Adipocyte (in vitro differentiated cells): ENCODE measurements at regions not wholly inside any gene's neighbourhood (a gene's known extent, or its start where the extent isn't known, plus 50 kb on each side); places are given as distances from the start of the nearest gene placed in this dataset.
"Not testable (repeated sequence)": the region's sequence is repeated elsewhere in the genome, so short reads cannot be mapped to it uniquely, and the experiment has no call there.

Experiments used
- DNase-seq: peaks from one replicate; pipeline ENCODE4 v3.0.0-alpha.2; 2015; ENCODE audit warnings: low read depth
- H3K27me3 ChIP-seq: replicated peaks from 2 replicates; pipeline ENCODE4 v1.7.0; 2013; ENCODE audit warnings: mild to moderate bottlenecking, low read length, moderate library complexity; ENCODE audit not compliant: control insufficient read depth, insufficient read depth
- H3K36me3 ChIP-seq: 2 replicates; pipeline ENCODE4 v1.7.0; 2013; ENCODE audit warnings: low read length, mild to moderate bottlenecking, moderate library complexity; ENCODE audit not compliant: control insufficient read depth, insufficient read depth, severe bottlenecking
- H3K4me1 ChIP-seq: 2 replicates; pipeline ENCODE4 v1.7.0; 2013; ENCODE audit warnings: mild to moderate bottlenecking, low read length, moderate library complexity; ENCODE audit not compliant: control insufficient read depth, insufficient read depth
- H3K4me3 ChIP-seq: 2 replicates; pipeline ENCODE4 v1.7.0; 2013; ENCODE audit warnings: mild to moderate bottlenecking, low read length, moderate library complexity
- H3K9ac ChIP-seq: 2 replicates; pipeline ENCODE4 v1.7.0; 2013; ENCODE audit warnings: mild to moderate bottlenecking, low read length, moderate library complexity
- H3K9me3 ChIP-seq: 2 replicates; pipeline ENCODE4 v1.7.0; 2013; ENCODE audit warnings: mild to moderate bottlenecking, low read length, moderate library complexity; ENCODE audit not compliant: control insufficient read depth

DNA sequence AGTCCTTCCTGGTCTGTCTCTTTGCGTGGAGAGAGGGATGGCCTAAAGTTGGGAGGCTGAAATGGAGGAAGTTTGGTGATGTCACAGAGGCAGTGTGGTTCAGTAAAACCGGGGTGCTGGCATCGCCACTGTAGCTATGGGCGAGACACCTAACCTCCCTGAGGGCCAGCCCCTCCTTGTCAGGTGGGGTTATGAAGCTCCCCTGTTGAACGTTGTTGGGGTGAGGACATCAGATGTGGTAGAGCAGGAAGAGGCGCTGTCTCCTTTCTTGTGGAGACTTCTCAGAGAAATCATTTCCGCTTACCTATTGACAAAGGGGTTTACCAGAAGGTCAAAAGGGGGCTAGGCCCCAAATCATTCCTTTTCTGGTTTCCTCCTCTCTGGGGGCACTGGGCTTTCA is 294.7 kb downstream of the SIPA1L2 start:
- Histone ChIP-seq H3K4me3 (no peak overlapping the region), H3K9me3 (no peaks in the 10 kb centered on the region), H3K27me3 (peaks cover 7% of the 10 kb centered on the region), H3K36me3 (no peaks in the 10 kb centered on the region), H3K9ac (no peak overlapping the region), H3K4me1 (no peaks in the 10 kb centered on the region)
- no peak for DNase-seq

DNA sequence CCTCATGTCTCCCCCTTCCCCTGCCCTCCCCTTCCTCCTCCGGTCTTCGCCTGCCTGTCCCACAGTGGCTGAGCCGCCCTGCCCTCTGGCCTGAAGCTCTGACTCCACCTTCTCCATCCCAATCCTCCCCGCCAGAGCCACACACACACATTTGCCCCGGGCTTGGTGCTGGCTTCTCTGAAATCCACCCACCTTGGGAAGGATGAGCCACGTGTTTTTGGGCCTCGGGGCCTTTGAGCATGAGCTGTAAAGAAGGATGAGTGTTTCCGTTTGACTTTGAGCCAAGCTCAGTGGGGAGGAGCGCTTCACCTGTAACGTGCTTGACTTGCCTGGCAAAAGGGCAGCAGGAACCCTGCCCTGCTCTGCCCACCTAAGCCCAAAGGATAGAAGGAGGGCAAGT is 295.1 kb downstream of the SIPA1L2 start:
- no peaks in the 10 kb centered on the region for H3K4me1 ChIP-seq
- H3K9ac ChIP-seq: no peak overlapping the region
- H3K27me3 ChIP-seq: peaks cover 7% of the 10 kb centered on the region
- no peaks in the 10 kb centered on the region for H3K36me3 ChIP-seq
- H3K9me3 ChIP-seq: no peaks in the 10 kb centered on the region
- no peak for DNase-seq
- H3K4me3 ChIP-seq: no peak overlapping the region

DNA sequence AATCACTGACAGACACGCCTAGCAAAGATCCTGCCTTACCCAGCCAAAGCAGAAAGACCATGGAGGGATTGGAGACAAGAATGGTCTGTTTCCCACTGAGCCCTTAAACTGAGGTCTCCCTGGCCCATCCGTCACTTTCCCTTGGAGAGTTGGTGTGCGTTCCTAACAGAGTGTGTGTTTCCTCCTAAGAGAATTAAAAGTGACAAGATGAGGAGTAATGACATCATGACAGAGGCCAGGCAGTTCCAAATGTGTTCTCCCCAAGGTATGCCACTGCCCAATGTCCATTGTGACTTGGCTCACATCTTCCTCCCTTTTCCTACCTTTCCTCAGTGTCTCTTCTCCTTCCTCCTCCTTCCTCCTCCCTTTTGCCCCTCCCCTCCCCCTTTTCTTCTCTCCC is 295.7 kb downstream of the SIPA1L2 start:
- Histone ChIP-seq H3K9ac (no peak overlapping the region), H3K4me3 (no peak overlapping the region), H3K4me1 (no peaks in the 10 kb centered on the region), H3K9me3 (no peaks in the 10 kb centered on the region), H3K36me3 (no peaks in the 10 kb centered on the region), H3K27me3 (peaks cover 7% of the 10 kb centered on the region)
- DNase-seq: no peak

DNA sequence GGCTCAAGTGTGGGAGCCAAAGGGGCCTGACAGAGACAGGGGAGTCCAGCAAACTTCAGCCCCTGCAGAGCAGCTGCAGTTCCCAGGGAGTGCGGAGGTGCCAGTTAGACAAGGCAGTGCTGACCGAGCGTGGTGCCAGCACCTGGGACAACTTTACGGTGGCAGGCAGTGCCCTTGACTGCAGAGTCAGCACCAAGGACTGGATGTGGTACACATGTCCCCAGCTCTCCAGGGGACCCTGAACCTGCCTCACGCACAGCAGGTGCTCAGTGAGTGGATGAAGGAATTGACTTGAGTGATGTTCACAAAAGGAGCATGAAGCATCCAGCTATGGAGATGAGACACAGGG is 296.5 kb downstream of the SIPA1L2 start:
- no peaks in the 10 kb centered on the region for H3K36me3 ChIP-seq
- H3K9ac ChIP-seq: no peak overlapping the region
- peaks cover 7% of the 10 kb centered on the region for H3K27me3 ChIP-seq
- no peaks in the 10 kb centered on the region for H3K4me1 ChIP-seq
- no peaks in the 10 kb centered on the region for H3K9me3 ChIP-seq
- no peak overlapping the region for H3K4me3 ChIP-seq
- DNase-seq: no peak

DNA sequence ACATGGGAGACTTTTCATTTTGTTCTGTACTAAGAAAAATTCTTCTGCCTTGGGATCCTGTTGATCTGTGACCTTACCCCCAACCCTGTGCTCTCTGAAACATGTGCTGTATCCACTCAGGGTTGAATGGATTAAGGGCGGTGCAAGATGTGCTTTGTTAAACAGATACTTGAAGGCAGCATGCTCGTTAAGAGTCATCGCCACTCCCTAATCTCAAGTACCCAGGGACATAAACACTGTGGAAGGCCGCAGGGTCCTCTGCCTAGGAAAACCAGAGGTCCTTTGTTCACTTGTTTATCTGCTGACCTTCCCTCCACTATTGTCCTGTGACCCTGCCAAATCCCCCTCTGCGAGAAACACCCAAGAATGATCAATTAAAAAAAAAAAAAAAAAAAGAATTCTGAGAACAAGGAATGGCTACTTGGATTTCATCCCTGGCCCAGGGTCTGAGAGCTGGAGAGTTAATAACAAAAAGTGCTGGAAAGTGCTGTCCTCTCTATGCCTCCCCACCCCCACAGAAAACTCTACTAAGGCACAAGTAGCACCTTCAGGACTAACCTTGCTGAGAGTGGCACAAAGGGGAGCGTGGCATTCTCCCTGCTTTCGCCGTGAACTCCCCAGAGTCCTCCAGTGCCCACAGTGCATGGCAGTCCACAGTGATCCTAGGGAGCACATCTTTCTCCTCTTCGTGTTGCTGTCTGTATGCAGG is 297.1 kb downstream of the SIPA1L2 start:
- not testable (repeated sequence) for H3K9me3 ChIP-seq, H3K27me3 ChIP-seq, H3K9ac ChIP-seq, H3K4me3 ChIP-seq, H3K36me3 ChIP-seq, DNase-seq, H3K4me1 ChIP-seq

DNA sequence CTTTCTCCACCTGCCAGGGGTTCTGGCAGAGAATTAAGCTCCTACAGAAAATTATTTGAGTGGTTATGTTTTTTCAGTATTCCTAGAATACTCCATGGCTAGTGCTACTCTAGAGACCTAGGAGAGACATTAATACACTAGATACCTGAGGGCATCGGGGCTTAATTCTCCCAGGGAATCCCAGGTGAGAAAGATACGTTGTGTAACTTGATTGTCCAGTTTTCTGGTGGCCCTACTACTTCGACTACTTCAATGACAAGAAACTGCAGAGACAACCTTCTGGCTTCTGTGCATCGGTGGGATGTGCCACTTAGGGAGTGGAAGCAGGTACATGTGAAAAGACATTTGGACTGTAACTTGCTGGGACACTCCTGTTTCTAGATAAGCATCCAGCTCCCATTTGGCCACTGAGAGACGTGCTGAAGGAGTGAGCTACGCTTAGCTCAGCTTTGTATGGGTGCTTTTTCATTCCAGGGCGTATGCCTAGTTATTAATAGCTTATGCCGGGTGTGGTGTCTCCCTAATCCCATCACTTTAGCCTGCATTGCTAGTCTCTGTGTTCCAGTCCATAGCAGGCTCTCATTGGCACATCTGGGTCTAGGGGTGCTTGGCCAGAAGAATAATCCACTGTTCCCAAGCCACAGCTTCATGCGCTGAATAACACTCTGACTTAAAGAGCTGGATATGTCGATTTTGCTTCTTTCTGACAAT is 300.7 kb downstream of the SIPA1L2 start:
- Histone ChIP-seq H3K9me3 (no peaks in the 10 kb centered on the region), H3K4me1 (no peaks in the 10 kb centered on the region), H3K27me3 (no peaks in the 10 kb centered on the region), H3K9ac (no peak overlapping the region), H3K36me3 (no peaks in the 10 kb centered on the region), H3K4me3 (no peak overlapping the region)
- no peak for DNase-seq

DNA sequence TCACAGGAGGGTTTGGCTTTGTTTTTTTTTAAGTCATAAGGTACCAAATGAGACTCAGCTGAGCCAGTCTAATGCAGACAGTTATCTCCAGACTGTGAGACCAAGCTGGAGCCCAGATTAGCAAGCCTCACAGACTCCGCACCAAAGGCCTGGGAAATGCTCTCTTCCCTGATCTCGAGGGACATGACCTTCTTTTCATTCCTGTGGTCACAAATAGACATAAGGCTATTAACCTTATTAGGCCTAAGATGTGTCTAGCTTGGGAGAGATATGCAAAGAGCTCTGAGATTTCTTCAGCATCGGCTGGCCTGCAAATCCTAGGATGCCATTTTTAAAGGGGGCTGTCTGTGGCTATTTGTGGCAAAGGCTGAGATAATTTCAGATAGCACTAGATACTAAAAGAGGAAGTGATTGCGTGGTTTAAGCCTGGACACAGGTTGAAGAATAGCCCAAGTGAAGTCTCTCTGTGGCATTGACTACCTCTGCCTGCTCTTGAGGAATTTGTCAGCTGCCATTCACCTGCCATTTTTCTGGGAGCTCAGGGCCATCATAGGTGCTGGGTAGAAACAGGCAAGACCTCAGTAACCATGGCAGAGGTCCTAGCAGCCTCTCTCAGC is 301.3 kb downstream of the SIPA1L2 start:
- Histone ChIP-seq H3K4me3 (no peak overlapping the region), H3K9ac (no peak overlapping the region), H3K27me3 (peaks cover under 1% of the 10 kb centered on the region), H3K9me3 (peaks cover 2% of the 10 kb centered on the region), H3K4me1 (no peaks in the 10 kb centered on the region), H3K36me3 (no peaks in the 10 kb centered on the region)
- no peak for DNase-seq

DNA sequence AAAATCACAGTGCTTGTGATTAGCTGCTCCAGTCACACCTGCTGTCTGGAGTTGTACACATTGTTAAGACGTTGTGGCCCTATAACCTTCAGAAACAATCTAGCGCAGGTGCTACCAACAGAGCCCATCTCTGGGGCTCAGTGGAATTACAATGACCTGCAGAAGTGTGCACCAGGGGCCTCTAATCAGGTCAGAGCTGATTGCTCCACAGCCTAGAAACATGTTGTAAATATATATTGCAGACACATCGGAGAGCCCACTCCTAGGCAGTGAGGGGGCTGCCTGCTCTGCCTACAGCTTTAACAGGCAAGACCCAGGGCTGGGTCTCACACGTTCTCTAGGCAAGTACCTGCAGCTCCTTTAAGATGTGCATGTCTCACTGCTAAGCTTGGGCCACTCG is 302.0 kb downstream of the SIPA1L2 start:
- Histone ChIP-seq H3K9me3 (peaks cover 3% of the 10 kb centered on the region), H3K27me3 (peaks cover 4% of the 10 kb centered on the region), H3K9ac (no peak overlapping the region), H3K36me3 (no peaks in the 10 kb centered on the region), H3K4me3 (no peak overlapping the region), H3K4me1 (no peaks in the 10 kb centered on the region)
- DNase-seq: no peak

DNA sequence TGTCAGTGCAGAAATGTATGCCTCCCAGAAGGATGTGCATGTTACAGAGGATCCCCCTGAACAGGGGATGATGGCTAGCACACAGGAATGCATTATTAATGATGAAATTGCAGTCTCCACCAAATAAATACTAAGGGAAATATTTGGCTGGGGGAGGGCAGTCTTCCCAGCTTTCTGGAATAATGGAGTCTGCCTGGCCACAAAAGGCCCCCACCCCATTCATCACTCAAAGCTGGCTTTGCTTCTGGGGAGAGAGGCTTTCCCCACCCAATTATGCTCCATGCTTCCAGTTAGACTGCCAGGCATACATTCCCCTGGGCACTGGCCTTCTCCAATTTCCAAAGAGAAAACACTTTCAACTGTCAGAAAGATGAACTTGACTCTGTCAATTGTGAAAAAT is 302.7 kb downstream of the SIPA1L2 start:
- Histone ChIP-seq H3K27me3 (peaks cover 4% of the 10 kb centered on the region), H3K9ac (no peak overlapping the region), H3K4me3 (no peak overlapping the region), H3K36me3 (no peaks in the 10 kb centered on the region), H3K9me3 (peaks cover 3% of the 10 kb centered on the region), H3K4me1 (no peaks in the 10 kb centered on the region)
- no peak for DNase-seq

DNA sequence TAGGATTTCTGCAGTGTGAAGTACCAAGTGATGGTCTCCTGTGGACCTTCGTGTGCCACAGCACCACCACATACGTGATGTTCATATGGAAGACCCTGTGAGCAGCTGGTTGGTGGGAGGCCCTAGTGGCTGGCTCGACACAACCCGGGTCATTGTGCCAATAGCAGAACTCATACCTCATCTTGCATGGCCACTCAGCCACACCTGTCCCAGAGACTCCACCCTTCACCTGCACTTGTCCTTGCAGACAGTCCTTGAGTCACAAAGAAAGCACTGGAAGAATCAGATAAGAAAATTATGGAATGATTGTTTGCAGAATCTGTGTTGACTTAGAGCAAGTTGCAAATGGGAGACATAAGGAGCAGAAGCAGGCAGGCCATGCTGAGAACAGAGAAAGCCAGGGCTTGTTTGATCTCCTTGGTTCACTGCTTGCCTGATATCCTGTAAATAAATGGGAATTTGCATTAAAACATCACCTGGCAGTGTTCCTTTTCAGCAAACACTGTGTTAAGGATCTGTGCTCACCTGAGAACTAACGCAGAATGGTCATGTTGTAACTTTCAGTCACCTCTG is 307.7 kb downstream of the SIPA1L2 start:
- H3K27me3 ChIP-seq: peaks cover 4% of the 10 kb centered on the region
- no peaks in the 10 kb centered on the region for H3K4me1 ChIP-seq
- H3K36me3 ChIP-seq: no peaks in the 10 kb centered on the region
- no peak for DNase-seq
- no peak overlapping the region for H3K9ac ChIP-seq
- H3K4me3 ChIP-seq: no peak overlapping the region
- H3K9me3 ChIP-seq: peaks cover 9% of the 10 kb centered on the region

DNA sequence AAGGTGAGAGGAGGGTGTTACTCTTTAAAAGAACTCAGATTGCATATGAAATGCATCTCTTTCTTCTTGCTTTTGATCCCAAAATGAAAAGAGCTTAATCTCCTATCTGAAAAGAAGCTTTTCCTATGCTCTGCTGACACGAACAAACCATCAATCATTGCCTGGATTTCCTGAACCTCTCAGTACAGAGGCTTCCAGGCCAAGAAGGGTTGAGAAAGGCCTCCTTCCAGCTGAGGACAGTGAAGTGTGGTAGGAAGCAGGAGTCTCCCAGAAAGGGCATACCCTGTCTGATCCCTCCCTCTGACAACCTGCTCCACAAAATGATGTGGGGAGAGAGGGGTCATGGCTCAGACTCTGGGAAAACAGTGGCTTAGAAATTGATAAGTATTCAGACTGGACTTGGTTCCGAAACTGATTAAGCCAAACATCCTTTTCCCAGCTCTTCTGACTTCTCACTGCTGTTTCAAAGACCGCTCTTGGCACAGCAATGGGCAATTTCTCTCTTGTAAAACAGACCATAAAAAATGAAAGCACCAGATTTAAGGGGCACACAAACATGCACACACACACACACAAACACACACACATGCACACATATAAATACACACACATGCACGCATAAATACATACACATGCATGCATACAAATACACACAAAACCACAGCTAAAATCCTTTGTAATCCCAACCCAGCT is 310.3 kb downstream of the SIPA1L2 start:
- no peak for DNase-seq
- Histone ChIP-seq H3K4me3 (no peak overlapping the region), H3K27me3 (peaks cover 4% of the 10 kb centered on the region), H3K4me1 (peaks cover 3% of the 10 kb centered on the region), H3K9ac (no peak overlapping the region), H3K9me3 (peaks cover 9% of the 10 kb centered on the region), H3K36me3 (no peaks in the 10 kb centered on the region)
